ENCODE measurements at regions not wholly inside any gene's neighbourhood (a gene's known extent, or its start where the extent isn't known, plus 50 kb on each side); places are given as distances from the start of the nearest gene placed in this dataset.

DNA sequence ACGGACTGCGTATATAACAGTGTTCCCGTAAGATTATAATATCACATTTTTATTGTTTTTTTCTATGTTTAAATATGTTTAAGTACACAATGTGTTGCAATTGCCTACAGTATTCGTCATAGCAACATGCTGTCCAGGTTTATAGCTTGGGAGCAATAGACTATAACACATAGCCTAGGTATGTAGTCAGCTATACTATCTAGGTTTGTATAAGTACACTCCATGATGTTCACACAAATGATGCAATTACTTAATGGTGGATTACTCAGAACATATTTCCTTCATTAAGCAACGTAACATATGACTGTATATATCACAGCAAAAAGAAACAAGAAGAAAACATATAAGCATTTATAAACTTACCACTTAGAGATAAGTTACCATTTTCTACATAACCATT, 160.0 kb downstream of the CBLN1 start:
- TF ChIP-seq, protein P1, sequence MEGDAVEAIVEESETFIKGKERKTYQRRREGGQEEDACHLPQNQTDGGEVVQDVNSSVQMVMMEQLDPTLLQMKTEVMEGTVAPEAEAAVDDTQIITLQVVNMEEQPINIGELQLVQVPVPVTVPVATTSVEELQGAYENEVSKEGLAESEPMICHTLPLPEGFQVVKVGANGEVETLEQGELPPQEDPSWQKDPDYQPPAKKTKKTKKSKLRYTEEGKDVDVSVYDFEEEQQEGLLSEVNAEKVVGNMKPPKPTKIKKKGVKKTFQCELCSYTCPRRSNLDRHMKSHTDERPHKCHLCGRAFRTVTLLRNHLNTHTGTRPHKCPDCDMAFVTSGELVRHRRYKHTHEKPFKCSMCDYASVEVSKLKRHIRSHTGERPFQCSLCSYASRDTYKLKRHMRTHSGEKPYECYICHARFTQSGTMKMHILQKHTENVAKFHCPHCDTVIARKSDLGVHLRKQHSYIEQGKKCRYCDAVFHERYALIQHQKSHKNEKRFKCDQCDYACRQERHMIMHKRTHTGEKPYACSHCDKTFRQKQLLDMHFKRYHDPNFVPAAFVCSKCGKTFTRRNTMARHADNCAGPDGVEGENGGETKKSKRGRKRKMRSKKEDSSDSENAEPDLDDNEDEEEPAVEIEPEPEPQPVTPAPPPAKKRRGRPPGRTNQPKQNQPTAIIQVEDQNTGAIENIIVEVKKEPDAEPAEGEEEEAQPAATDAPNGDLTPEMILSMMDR (IDR thresholded peaks at IDR 0.05) = no peak
- no peak for TF ChIP-seq POLR2A (IDR thresholded peaks at IDR 0.05)
